Right renal cortex interstitium (tissue), 3 donors: ENCODE measurements at regions not wholly inside any gene's neighbourhood (a gene's known extent, or its start where the extent isn't known, plus 50 kb on each side); places are given as distances from the start of the nearest gene placed in this dataset.
"Not testable (repeated sequence)": the region's sequence is repeated elsewhere in the genome, so short reads cannot be mapped to it uniquely, and the experiment has no call there.

Experiments
- DNase-seq, 3 donors: peaks; one replicate each; pipeline ENCODE4 v3.0.0-alpha.2; 2013; ENCODE audit warnings: low read depth in 3 of 3, low spot score in 2 of 3

GRCh38 chr4:186775902-186776301 lies 52.2 kb upstream of the FAT1 start:
- DNase-seq: no peak

- DNase-seq: no peak
These were observed 54.5 kb upstream of the FAT1 start for GRCh38 chr4:186778134-186778533.

DNA sequence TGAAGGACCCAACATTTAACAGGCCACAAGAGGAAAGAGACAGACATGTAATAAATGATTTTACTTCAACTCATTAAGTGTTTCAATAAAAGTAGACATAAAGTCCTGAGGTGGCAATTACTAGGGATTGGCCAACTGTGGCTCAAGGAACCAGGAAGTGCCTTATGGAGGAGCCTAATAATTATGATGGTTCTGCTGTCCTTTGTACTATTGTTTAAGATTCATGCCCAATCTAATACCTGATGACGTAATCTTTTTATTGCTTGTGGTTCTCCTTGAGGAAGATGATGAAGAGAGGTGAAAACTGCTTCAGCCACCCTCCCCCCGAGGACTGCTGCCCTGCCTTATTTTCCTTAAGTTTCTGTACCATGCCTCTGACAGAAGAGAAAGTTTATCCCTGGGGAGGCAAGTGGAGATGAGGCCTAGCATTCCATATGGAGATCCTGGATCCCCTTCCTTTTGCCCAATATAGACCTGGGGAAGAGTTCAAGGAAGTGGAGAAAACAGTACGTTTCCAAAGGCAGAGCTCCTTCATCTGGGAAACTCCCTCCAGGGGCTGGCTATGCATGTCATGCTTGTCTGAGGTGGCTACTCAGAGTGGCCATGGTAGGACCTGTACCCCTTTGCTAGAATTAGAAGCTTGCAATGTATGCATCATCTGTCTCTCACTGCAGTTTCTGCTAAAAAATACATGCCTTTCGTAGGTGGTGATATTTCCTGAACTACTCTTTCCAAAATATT lies 56.8 kb upstream of the FAT1 start:
- DNase-seq: no peak

DNA sequence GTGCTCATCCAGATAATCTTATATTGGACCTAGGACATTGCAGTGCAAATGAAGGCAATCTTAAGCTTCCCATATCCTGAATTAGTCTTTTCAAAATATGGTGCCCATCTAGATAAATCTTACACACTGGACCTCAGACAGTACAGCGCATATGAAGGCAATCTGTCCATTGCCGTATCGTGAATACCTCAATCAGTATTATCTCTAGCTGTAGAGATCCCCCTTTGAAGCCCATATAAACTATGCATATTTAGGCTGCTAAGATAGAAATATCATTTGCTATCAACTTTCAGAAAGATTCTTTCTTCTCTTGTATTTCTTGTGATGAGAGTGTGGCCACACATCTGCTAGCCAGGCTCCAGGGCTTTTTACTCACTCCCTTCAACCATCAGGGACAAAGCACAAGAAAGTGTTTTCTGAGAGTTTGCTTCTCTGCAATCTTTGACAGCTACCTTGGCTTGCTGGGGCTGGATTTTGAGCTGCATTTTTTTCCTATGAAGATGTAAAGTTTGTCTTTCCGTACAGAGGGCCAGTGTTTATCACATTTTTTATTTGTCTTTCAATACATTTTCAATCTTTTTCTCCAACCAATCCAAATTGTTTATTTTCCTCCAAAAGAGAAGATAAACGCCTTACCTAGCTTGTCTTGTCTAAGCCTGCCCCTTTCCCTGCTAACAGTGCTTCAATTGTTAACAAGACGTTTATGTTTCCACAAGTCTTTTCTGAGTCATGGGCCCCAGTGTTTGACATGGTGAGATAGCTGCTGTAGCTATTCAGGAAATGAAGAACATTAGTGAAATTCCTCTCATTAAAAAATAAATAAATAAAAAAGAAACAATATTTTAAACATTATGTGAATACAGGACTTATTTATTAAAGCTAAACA lies 57.6 kb upstream of the FAT1 start:
- no peak for DNase-seq

- DNase-seq: no peak
These were observed 58.6 kb upstream of the FAT1 start for GRCh38 chr4:186782302-186782701.

GRCh38 chr4:186787536-186787935 lies 63.9 kb upstream of the FAT1 start:
- no peak for DNase-seq

DNA sequence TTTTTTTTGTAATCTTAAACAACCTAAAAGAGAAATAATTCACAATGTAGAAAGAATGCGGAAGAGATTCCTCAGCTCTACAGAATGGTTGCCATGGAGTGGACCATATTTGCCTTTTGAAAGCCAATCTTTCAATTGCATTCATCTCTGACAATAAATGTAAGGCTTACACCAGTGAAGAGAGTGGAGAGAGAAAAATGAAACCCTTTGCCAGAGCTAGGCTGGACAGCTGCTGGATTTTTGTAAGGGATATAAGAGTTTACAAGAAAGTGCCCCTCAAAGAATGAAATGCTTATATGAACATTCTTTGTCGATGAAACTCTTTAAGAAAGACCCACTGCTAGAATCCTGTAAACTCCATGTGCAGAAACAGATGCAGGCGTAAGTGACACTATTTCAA lies 66.0 kb upstream of the FAT1 start:
- DNase-seq: no peak

DNA sequence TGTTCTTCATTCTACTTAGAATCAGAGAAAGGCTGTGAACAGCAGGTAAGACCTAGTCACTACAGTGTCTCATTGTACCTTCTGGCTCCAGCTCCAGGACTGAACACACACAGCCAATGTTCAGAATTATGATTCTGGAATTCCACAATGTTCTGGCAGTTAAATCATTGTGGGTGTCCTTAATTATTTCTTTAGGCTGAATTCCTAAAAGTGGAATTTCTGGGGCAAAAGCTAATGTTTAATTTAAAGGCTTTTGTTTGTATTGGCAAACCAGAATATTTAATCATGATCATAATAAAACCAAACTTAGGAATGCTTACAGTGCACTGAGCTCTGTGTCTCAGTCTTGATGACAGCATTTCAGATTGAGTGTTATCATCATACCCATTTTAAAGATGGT lies 67.0 kb upstream of the FAT1 start:
- no peak for DNase-seq

GRCh38 chr4:186792728-186793366 lies 69.2 kb upstream of the FAT1 start:
- no peak for DNase-seq

DNA sequence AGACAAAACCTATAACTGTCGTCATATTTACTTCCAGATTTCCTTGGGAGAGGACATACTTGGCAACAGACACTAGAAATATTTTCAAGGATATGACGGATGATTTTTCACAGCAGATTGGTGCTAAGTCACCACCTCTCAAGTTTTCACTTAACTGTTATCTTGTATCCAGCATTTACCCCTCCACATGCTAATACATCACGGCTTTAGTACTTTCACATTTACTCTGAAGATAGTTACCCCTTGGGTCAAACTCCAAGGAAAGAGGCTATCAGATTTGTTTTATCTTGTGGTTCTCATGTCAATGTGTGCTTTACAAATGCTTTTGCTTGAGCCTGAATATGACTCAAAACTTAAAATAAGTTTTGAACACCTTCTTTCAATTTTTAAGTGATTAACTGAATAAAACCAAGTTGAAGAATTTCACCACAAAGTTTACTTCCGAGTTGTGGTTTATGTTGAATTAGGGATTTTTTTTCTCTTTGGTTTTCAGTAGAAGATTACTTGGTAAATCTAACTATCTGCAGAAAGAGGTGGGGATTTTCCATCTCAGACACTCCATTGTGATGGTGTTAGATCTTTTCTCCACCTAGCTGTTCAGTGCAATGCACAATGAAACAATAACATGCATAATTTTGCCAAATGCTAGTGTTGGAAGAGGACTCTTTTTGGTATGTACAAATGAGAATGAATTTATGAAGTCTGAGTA lies 75.4 kb upstream of the FAT1 start:
- no peak for DNase-seq

DNA sequence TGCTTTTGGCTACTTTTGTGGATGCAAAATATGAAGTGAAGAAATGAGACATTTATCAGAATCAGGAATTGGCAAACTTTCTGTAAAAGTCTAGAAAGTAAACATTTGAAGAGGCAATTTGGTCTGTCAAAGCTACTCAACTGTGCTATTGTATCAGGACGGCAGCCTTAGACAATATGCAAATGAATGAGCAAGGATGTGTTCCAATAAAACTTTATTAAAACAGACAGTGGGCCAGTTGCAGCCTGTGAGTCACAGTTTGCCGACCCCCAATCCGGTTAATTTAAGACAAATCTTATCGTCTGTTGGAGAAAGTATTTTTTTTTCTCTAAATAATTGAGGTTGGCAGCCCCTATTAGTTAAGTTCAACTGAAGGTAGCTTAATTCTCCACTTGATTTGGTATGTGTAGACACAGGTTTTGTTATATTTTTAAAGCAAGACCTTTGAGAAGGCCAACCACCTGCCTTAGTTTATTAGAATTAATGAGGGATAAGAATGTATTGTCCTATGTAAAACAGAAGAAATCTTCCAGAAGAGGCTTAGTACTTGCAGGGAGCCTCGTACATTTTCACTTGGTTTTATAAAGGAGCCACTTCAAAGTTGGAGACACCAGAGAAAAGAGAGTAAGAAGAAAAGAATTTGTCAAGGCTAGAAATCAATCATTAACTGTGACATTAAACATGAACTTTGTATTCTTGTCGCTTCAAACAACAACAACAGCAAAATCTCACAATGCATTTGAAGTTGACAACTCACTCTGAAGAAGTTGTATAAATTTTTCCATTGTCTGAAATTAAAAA lies 81.6 kb upstream of the FAT1 start:
- DNase-seq: no peak

GRCh38 chr4:186805917-186806316 lies 82.3 kb upstream of the FAT1 start:
- DNase-seq: not testable (repeated sequence)

- no peak for DNase-seq
These were observed 83.2 kb upstream of the FAT1 start for GRCh38 chr4:186806679-186807421.

- DNase-seq: no peak
These were observed 84.4 kb upstream of the FAT1 start for GRCh38 chr4:186807808-186808629.

DNA sequence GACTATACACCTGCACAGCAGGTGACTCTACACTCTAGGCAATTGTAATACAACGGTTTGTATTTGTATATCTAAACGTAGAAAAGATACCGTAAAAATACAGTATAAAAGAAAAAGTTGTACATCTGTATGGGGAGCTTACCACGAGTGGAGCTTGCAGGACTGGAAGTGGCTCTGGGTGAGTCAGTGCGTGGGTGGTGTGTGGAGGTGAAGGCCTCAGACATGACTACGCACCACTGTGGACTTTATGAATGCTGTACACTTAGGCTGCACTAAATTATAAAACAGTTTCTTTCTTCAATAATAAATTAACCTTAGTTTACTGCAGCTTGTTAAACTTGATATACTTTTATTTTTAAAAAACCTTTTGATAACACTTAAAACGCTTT lies 85.0 kb upstream of the FAT1 start:
- DNase-seq: no peak

DNA sequence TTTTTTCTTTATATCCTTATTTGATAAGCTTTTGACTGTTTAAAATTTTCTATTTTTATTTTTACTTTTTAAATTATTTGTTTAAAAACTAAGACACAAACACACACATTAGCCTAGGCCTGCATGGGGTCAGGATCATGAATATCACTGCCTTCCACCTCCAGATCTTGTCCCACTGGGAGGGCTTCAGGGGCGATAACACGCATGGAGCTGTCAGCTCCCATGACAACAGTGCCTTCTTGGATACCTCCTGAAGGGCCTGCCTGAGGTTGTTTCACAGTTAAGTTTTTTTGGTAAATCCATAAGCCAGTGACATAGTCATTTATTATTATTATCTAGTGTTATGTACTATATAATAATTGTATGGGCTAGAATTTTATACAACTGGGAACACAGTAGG lies 85.4 kb upstream of the FAT1 start:
- no peak for DNase-seq

- no peak for DNase-seq
These were observed 87.0 kb upstream of the FAT1 start for GRCh38 chr4:186810613-186811150.

DNA sequence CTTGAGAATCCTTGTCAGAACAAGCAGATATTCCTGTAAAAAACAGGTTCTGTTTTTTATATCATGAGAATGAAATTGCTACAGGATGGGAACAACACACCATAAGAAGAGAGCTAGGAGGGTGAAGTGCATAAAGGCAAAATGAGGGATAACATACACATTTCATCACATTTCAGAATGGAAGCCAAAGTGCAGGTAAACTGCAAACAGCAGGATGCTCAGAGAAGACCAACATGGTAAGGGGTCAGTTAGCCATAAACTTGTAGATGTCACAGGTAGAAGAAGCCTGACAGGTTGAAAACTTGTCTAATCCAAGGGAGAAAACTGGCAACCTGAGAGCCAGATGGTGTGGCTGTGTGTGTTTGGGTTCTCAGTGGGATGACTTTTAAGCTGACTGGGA lies 88.9 kb upstream of the FAT1 start:
- DNase-seq: no peak
